Large intestine (tissue), 3 donors: ENCODE measurements at regions not wholly inside any gene's neighbourhood (a gene's known extent, or its start where the extent isn't known, plus 50 kb on each side); places are given as distances from the start of the nearest gene placed in this dataset.

Source experiments
- DNase-seq, 2 donors: peaks; one replicate each; pipeline versions ENCODE4 v3.0.0 to v3.0.0-alpha.2; 2013
- H3K27ac ChIP-seq: one replicate; pipeline ENCODE4 v1.5.1; 2013; ENCODE audit warnings: low read length
- H3K27me3 ChIP-seq: 2 replicates; pipeline ENCODE4 v1.6.1; 2013; ENCODE audit warnings: low read length; ENCODE audit not compliant: control insufficient read depth, insufficient read depth
- H3K36me3 ChIP-seq: 2 replicates; pipeline ENCODE4 v1.6.1; 2013; ENCODE audit warnings: low read length; ENCODE audit not compliant: control insufficient read depth, insufficient read depth
- H3K4me1 ChIP-seq: one replicate; pipeline ENCODE4 v1.6.1; 2013; ENCODE audit warnings: low read length; ENCODE audit not compliant: control insufficient read depth, insufficient read depth
- H3K4me3 ChIP-seq: one replicate; pipeline ENCODE4 v1.5.1; 2013; ENCODE audit warnings: low read length
- H3K9me3 ChIP-seq: one replicate; pipeline ENCODE4 v1.6.1; 2013; ENCODE audit warnings: mild to moderate bottlenecking, low read depth, low read length, moderate library complexity; ENCODE audit not compliant: control insufficient read depth
- WGBS: methylation state at CpG from one replicate; pipeline ENCODE4 v1.1.5; 2013; ENCODE audit warnings: low lambda C conversion rate; ENCODE audit not compliant: insufficient coverage; 5-methylcytosine and 5-hydroxymethylcytosine counted together

GRCh38 chr22:22105364-22105763, 122.8 kb upstream of the TOP3B start:
- H3K36me3 ChIP-seq, result no peaks in the 10 kb centered on the region
- WGBS, result 91% methylated on average over 2 of the region's 2 CpGs

GRCh38 chr22:22103078-22103875, 120.7 kb upstream of the TOP3B start:
- no peak overlapping the region for H3K4me3 ChIP-seq
- H3K9me3 ChIP-seq, result no peaks in the 10 kb centered on the region
- peaks cover 5% of the 10 kb centered on the region for H3K27me3 ChIP-seq
- no peaks in the 10 kb centered on the region for H3K36me3 ChIP-seq
- H3K27ac ChIP-seq, result no peak overlapping the region
- DNase-seq, result no peak
- WGBS, result no CpG with 5 or more reads among the region's 8 CpGs
- no peaks in the 10 kb centered on the region for H3K4me1 ChIP-seq

More at GRCh38 chr22:22105364-22105763, 122.8 kb upstream of the TOP3B start:
- Histone ChIP-seq H3K4me3 (no peak overlapping the region), H3K27ac (no peak overlapping the region), H3K9me3 (no peaks in the 10 kb centered on the region), H3K27me3 (no peaks in the 10 kb centered on the region), H3K4me1 (no peaks in the 10 kb centered on the region)
- DNase-seq, result no peak

- H3K27me3 ChIP-seq, result peaks cover 17% of the 10 kb centered on the region
- no peak overlapping the region for H3K4me3 ChIP-seq
- WGBS, result 100% methylated on average over 2 of the region's 11 CpGs
- no peaks in the 10 kb centered on the region for H3K4me1 ChIP-seq
- no peak overlapping the region for H3K27ac ChIP-seq
- no peaks in the 10 kb centered on the region for H3K36me3 ChIP-seq
- H3K9me3 ChIP-seq, result no peaks in the 10 kb centered on the region
- no peak for DNase-seq
These were observed 117.5 kb upstream of the TOP3B start for GRCh38 chr22:22099833-22100812.

- no peak for DNase-seq
- H3K36me3 ChIP-seq, result no peaks in the 10 kb centered on the region
- H3K27ac ChIP-seq, result no peak overlapping the region
- no peaks in the 10 kb centered on the region for H3K9me3 ChIP-seq
- no peak overlapping the region for H3K4me3 ChIP-seq
- H3K27me3 ChIP-seq, result peaks cover 23% of the 10 kb centered on the region
- no CpG with 5 or more reads among the region's 5 CpGs for WGBS
- H3K4me1 ChIP-seq, result no peaks in the 10 kb centered on the region
These were observed 116.6 kb upstream of the TOP3B start for GRCh38 chr22:22099194-22099486.

GRCh38 chr22:22098457-22099193, 116.0 kb upstream of the TOP3B start:
- Histone ChIP-seq H3K4me3 (no peak overlapping the region), H3K27ac (no peak overlapping the region), H3K9me3 (no peaks in the 10 kb centered on the region), H3K4me1 (no peaks in the 10 kb centered on the region), H3K27me3 (peaks cover 24% of the 10 kb centered on the region), H3K36me3 (no peaks in the 10 kb centered on the region)
- 50% methylated on average over 2 of the region's 9 CpGs for WGBS
- no peak for DNase-seq

- no peaks in the 10 kb centered on the region for H3K9me3 ChIP-seq
- H3K4me1 ChIP-seq, result no peaks in the 10 kb centered on the region
- no peak for DNase-seq
- no peaks in the 10 kb centered on the region for H3K36me3 ChIP-seq
- H3K27ac ChIP-seq, result no peak overlapping the region
- H3K4me3 ChIP-seq, result no peak overlapping the region
- H3K27me3 ChIP-seq, result peaks cover 26% of the 10 kb centered on the region
These were observed 115.2 kb upstream of the TOP3B start for GRCh38 chr22:22097727-22098228.

- Histone ChIP-seq H3K9me3 (no peaks in the 10 kb centered on the region), H3K27ac (no peak overlapping the region), H3K4me3 (no peak overlapping the region), H3K4me1 (no peaks in the 10 kb centered on the region), H3K36me3 (no peaks in the 10 kb centered on the region), H3K27me3 (peaks cover 32% of the 10 kb centered on the region)
- no peak for DNase-seq
- WGBS, result 94% methylated on average over 3 of the region's 5 CpGs
These were observed 112.3 kb upstream of the TOP3B start for GRCh38 chr22:22094921-22095320.

GRCh38 chr22:22094514-22094913, 111.9 kb upstream of the TOP3B start:
- Histone ChIP-seq H3K27ac (no peak overlapping the region), H3K4me1 (no peaks in the 10 kb centered on the region), H3K27me3 (peaks cover 32% of the 10 kb centered on the region), H3K36me3 (no peaks in the 10 kb centered on the region), H3K4me3 (no peak overlapping the region), H3K9me3 (no peaks in the 10 kb centered on the region)
- WGBS, result 100% methylated on average over 1 of the region's 6 CpGs
- DNase-seq, result no peak

GRCh38 chr22:22093743-22094142, 111.2 kb upstream of the TOP3B start:
- H3K4me1 ChIP-seq, result no peaks in the 10 kb centered on the region
- no peak for DNase-seq
- peaks cover 32% of the 10 kb centered on the region for H3K27me3 ChIP-seq
- H3K27ac ChIP-seq, result no peak overlapping the region
- no peaks in the 10 kb centered on the region for H3K36me3 ChIP-seq
- H3K4me3 ChIP-seq, result no peak overlapping the region
- WGBS, result no CpG with 5 or more reads among the region's 1 CpG
- H3K9me3 ChIP-seq, result no peaks in the 10 kb centered on the region

GRCh38 chr22:22092974-22093373, 110.4 kb upstream of the TOP3B start:
- H3K27ac ChIP-seq, result no peak overlapping the region
- no peaks in the 10 kb centered on the region for H3K9me3 ChIP-seq
- H3K4me3 ChIP-seq, result no peak overlapping the region
- no peaks in the 10 kb centered on the region for H3K36me3 ChIP-seq
- H3K27me3 ChIP-seq, result peaks cover 24% of the 10 kb centered on the region
- H3K4me1 ChIP-seq, result no peaks in the 10 kb centered on the region
- DNase-seq, result no peak
- WGBS, result no CpG with 5 or more reads among the region's 1 CpG
